ENCODE measurements at regions not wholly inside any gene's neighbourhood (a gene's known extent, or its start where the extent isn't known, plus 50 kb on each side); places are given as distances from the start of the nearest gene placed in this dataset.
A peak's percentile ranks its signal among the peaks of the same experiment; 100 is the strongest.

- no peaks in the 10 kb centered on the region for H3K36me3 ChIP-seq
- H3K4me1 ChIP-seq: peaks cover 0 to 13% (median 12%) of the 10 kb centered on the region in 4 donors
- no peaks in the 10 kb centered on the region for H3K27me3 ChIP-seq
- no peak overlapping the region for H3K4me3 ChIP-seq
- peaks cover 0 to 1% (median 0%) of the 10 kb centered on the region in 4 donors for H3K9me3 ChIP-seq
- TF ChIP-seq POLR2AphosphoS5 (IDR thresholded peaks at IDR 0.05) (no peak), CTCF (IDR thresholded peaks at IDR 0.05) (no peak), POLR2A (IDR thresholded peaks at IDR 0.05) (no peak), EP300 (IDR thresholded peaks at IDR 0.05) (no peak)
- intact Hi-C loops (cut with DNase I; ENCODE audit: low total_unique reads): no loop called here
- DNase-seq: peak in 1 of 2 donors; percentile 11
- no peak overlapping the region for H3K27ac ChIP-seq
These were observed 136.5 kb upstream of the KCNK1 start for GRCh38 chr1:233477359-233477758.

- Histone ChIP-seq H3K4me3 (no peak overlapping the region), H3K27ac (peak overlapping the region in 1 of 5 donors; percentile 23), H3K36me3 (no peaks in the 10 kb centered on the region), H3K9me3 (no peaks in the 10 kb centered on the region), H3K4me1 (peaks cover 0 to 10% (median 8%) of the 10 kb centered on the region in 4 donors), H3K27me3 (no peaks in the 10 kb centered on the region)
- peak in 1 of 2 donors; percentile 7 for DNase-seq
- intact Hi-C loops (cut with DNase I; ENCODE audit: low total_unique reads): no loop called here
- 78 to 95% (median 88%) methylated on average over 2 of the region's 2 CpGs for WGBS, 5 donors
- TF ChIP-seq EP300 (IDR thresholded peaks at IDR 0.05) (no peak), POLR2A (IDR thresholded peaks at IDR 0.05) (no peak), CTCF (IDR thresholded peaks at IDR 0.05) (no peak), POLR2AphosphoS5 (IDR thresholded peaks at IDR 0.05) (no peak)
These were observed 135.3 kb upstream of the KCNK1 start for GRCh38 chr1:233478611-233479010.

- intact Hi-C loops (cut with DNase I; ENCODE audit: low total_unique reads): no loop called here
- Histone ChIP-seq H3K9me3 (no peaks in the 10 kb centered on the region), H3K4me1 (peaks cover 0 to 5% (median 1%) of the 10 kb centered on the region in 4 donors), H3K27ac (no peak overlapping the region), H3K36me3 (no peaks in the 10 kb centered on the region), H3K4me3 (no peak overlapping the region), H3K27me3 (no peaks in the 10 kb centered on the region)
- TF ChIP-seq CTCF (IDR thresholded peaks at IDR 0.05): no peak
- no peak for TF ChIP-seq EP300 (IDR thresholded peaks at IDR 0.05)
- no peak for TF ChIP-seq POLR2A (IDR thresholded peaks at IDR 0.05)
- no peak for TF ChIP-seq POLR2AphosphoS5 (IDR thresholded peaks at IDR 0.05)
- 29 to 56% (median 44%) methylated on average over 4 of the region's 4 CpGs for WGBS, 5 donors
- peak in 1 of 2 donors; percentile 62 for DNase-seq
These were observed 134.6 kb upstream of the KCNK1 start for GRCh38 chr1:233479110-233479890.

GRCh38 chr1:233480198-233480597 is 133.7 kb upstream of the KCNK1 start:
- H3K4me3 ChIP-seq: no peak overlapping the region
- no peaks in the 10 kb centered on the region for H3K36me3 ChIP-seq
- intact Hi-C loops (cut with DNase I; ENCODE audit: low total_unique reads): no loop called here
- H3K4me1 ChIP-seq: peaks cover 0 to 5% (median 0%) of the 10 kb centered on the region in 4 donors
- H3K27ac ChIP-seq: no peak overlapping the region
- no peaks in the 10 kb centered on the region for H3K9me3 ChIP-seq
- no peak for DNase-seq
- H3K27me3 ChIP-seq: no peaks in the 10 kb centered on the region
- 81 to 96% (median 89%) methylated on average over 5 to 7 of the region's 7 CpGs for WGBS, 5 donors
- TF ChIP-seq POLR2AphosphoS5 (IDR thresholded peaks at IDR 0.05) (no peak), EP300 (IDR thresholded peaks at IDR 0.05) (no peak), POLR2A (IDR thresholded peaks at IDR 0.05) (no peak), CTCF (IDR thresholded peaks at IDR 0.05) (no peak)
